Hindlimb muscle (tissue), 1 donor: ENCODE measurements at regions not wholly inside any gene's neighbourhood (a gene's known extent, or its start where the extent isn't known, plus 50 kb on each side); places are given as distances from the start of the nearest gene placed in this dataset.
"Not testable (repeated sequence)": the region's sequence is repeated elsewhere in the genome, so short reads cannot be mapped to it uniquely, and the experiment has no call there.

Experiments
- DNase-seq: peaks from one replicate; pipeline ENCODE4 v3.0.0-alpha.2; 2013

GRCh38 chr12:9334041-9334692 is 126.0 kb upstream of the PZP start:
- DNase-seq: no peak

GRCh38 chr12:9333161-9333560 is 125.0 kb upstream of the PZP start:
- no peak for DNase-seq

DNA sequence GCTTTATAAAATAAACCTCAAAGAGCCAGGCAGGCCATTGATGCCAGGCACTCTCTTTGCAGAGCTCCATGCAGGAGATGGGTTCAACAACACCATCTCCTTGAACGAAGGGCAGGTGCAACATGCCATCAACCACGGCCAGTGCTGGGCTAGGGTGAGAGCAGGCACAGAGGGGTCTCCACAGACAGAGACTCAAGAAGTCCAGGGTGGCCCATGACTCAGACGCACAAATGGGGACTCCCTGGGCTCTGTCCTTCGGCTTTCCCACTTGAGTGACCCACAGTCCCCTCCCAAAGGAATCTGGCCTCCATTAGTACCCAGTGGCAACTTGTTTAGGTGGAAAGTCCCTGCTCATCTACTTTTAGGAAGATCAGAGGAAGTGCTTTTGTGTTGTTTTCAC is 124.4 kb upstream of the PZP start:
- DNase-seq: no peak

- peak; percentile 54 for DNase-seq
These were observed 123.0 kb upstream of the PZP start for GRCh38 chr12:9331218-9331626.

GRCh38 chr12:9329019-9329418 is 120.8 kb upstream of the PZP start:
- no peak for DNase-seq

GRCh38 chr12:9328065-9328464 is 119.9 kb upstream of the PZP start:
- no peak for DNase-seq

DNA sequence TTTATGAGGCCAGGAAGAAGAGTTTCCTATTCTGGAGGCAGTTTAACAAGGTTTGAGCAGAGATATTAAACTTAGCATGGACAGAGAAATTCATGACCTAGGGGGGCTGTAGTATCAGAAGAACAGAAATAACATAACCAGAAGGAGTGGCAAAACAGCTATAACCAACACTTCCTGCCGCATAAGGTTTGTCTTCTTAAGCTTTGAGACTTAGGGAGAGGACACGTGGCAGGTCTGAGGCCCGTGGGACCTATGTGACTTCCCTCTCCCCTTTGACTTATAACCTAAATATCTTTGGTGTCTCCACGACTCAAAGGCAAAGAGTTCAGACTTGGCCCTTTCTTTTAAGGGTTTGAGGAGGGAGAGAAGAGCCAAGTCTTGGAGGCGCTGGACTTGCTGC is 119.1 kb upstream of the PZP start:
- DNase-seq: no peak

- not testable (repeated sequence) for DNase-seq
These were observed 118.7 kb upstream of the PZP start for GRCh38 chr12:9326849-9327248.

GRCh38 chr12:9326085-9326484 is 117.9 kb upstream of the PZP start:
- DNase-seq: no peak

- no peak for DNase-seq
These were observed 117.3 kb upstream of the PZP start for GRCh38 chr12:9325471-9325870.

GRCh38 chr12:9324782-9325181 is 116.6 kb upstream of the PZP start:
- DNase-seq: no peak

DNA sequence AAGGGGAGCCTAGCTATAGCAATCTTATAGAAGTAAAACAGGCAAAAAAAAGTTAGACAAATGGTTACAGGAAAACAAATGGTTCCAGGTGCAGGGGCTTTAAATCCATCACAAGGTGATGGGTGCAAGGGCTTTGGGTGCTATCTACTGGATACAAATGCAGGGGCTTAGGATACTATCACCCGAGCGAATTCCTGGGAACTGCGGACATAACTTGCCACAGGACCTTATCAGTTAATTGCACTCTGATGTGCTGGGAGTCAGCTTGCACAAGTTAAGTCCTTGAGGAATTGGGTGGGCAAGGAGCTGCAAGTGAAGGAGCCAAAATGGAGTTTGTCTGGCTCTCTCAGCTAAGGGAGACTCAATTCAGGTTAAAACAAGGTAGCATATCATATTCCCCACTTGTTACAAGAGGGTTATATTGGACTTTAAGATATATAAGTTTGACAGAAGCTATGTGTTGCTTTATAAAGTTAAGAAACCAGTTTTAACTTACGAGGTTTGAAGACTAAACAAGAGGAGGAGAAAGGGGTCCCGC is 115.0 kb upstream of the PZP start:
- no peak for DNase-seq

DNA sequence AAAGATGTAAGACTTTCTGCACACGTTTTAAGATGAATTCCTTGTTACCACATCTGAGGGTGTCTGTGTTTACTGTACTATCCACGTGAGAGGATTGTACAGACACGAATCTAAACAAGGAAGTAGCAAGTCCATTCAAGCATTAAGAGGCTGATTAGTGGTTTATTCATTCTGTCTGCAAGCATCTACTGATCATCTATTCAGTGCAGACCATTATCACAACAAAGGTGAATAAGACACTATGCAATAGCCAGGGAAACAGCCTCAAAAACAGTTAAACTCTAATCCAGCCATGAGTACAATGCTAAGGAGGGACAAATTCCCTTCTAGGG is 111.6 kb upstream of the PZP start:
- DNase-seq: no peak

- DNase-seq: no peak
These were observed 111.0 kb upstream of the PZP start for GRCh38 chr12:9319044-9319841.

- DNase-seq: not testable (repeated sequence)
These were observed 105.3 kb upstream of the PZP start for GRCh38 chr12:9313479-9313878.

DNA sequence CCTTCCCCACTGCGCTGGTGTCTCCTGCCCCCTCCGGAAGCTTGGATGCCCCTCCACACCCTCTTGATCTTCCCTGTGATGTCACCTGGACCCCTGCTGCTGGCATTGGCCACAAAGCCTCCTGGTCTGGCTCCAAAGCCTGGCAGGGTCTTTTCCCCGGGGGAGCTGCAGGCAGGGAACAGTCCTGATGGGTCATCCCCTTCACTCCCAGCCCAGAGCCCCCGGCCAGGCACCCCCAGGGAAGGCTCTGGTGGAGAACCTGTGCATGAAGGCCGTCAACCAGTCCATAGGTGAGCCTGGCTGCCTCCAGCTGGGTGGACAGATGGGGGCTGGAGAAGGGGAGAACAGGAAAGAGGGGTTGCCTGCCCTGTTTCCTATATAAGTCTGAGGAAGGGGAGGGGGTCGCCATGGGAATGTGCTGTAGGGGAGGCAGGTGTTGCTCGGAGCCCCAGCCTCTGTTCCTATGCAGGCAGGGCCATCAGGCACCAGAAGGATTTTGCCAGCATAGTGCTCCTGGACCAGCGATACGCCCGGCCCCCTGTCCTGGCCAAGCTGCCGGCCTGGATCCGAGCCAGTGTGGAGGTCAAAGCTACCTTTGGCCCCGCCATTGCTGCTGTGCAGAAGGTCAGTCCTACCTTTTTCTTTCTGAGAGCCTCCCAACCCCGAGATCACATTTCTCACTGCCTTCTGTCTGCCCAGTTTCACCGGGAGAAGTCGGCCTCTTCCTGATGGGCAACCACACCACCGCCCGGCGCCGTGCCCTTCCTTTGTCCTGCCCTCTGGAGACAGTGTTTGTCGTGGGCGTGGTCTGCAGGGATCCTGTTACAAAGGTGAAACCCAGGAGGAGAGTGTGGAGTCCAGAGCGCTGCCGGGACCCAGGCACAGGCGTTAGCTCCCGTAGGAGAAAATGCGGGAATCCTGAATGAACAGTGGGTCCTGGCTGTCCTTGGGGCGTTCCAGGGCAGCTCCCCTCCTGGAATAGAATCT is 104.5 kb upstream of the PZP start:
- DNase-seq: not testable (repeated sequence)

- not testable (repeated sequence) for DNase-seq
These were observed 103.3 kb upstream of the PZP start for GRCh38 chr12:9311454-9311853.

- DNase-seq: not testable (repeated sequence)
These were observed 102.5 kb upstream of the PZP start for GRCh38 chr12:9310645-9311044.

GRCh38 chr12:9309749-9310148 is 101.6 kb upstream of the PZP start:
- not testable (repeated sequence) for DNase-seq

DNA sequence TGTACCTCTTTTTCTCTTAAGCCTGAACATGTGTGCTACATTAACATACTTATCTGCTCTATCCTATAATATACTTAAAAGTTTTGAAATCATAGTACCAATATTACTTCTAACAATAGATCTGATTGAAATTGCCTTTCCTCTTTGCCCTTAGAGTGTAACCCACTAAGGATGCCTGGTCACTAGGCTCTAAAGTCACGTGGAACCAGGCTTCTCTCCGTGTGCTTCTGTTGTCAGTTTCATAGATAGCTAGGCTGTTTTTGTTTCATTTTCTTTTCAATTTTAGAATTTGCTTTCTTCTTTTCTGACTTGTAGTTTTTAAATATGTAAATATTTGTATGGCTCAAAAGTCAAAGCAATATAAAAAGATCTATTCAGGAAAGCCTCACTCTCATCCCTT is 100.5 kb upstream of the PZP start:
- not testable (repeated sequence) for DNase-seq

DNA sequence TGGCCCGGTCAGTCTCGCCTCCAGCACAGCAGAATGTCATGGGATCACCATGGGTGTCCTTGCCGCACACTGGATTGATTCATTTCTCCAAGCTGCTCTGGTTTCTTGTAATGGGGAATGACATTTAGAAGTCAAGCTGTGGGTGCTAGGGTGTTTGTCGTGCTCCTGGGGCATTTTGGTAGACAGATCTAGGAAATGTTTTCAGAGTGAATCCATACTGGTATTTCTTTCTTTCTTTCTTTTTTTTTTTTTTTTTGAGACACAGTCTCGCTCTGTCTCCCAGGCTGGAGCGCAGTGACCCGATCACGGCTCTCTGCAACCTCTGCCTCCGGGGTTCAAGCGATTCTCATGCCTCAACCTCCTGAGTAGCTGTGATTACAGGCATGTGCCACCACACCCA is 100.0 kb upstream of the PZP start:
- not testable (repeated sequence) for DNase-seq

DNA sequence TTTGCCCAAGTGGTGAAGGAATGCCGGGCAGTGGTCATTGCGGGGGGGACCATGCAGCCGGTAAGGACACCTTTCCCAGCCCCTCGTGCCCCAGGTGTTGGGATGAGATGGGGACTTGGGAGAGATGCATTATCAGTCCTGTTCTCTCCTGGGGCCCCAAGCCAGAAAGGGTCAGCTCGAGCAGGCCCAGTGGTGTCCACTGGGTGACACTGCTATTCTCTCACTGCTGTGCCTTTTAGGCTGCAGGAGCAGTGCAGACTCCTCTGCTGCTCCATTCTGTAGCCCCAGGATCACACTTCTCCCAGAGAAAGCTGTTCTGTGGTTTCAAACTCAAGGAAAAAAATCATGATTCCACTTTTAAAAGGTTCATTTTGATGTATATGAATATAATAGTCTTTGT is 99.1 kb upstream of the PZP start:
- DNase-seq: not testable (repeated sequence)

DNA sequence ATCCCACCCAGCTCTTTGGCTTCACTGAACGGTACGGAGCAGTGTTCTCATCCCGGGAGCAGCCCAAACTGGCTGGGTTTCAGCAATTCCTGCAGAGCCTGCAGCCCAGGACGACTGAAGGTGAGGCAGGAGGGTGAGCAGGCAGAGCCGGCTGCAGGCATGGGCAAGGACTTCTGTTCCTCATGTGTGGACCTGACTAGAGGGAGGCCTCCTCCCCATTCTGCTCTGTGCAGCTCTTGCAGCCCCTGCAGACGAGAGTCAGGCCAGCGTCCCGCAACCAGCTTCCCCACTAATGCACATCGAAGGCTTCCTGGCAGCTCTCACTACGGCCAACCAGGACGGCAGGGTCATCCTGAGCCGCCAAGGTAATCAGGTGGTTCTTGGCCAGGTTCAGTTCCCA is 97.8 kb upstream of the PZP start:
- DNase-seq: not testable (repeated sequence)
